HG02678 (cell line): ENCODE measurements at regions not wholly inside any gene's neighbourhood (a gene's known extent, or its start where the extent isn't known, plus 50 kb on each side); places are given as distances from the start of the nearest gene placed in this dataset.
A peak's percentile ranks its signal among the peaks of the same experiment; 100 is the strongest.
"Not testable (repeated sequence)": the region's sequence is repeated elsewhere in the genome, so short reads cannot be mapped to it uniquely, and the experiment has no call there.

Experiments
- ATAC-seq: cut with Tn5 transposase; IDR thresholded peaks from one replicate; pipeline ENCODE4 v1.9.1; 2021; ENCODE audit warnings: mild to moderate bottlenecking, moderate library complexity; ENCODE audit not compliant: unreplicated experiment

DNA sequence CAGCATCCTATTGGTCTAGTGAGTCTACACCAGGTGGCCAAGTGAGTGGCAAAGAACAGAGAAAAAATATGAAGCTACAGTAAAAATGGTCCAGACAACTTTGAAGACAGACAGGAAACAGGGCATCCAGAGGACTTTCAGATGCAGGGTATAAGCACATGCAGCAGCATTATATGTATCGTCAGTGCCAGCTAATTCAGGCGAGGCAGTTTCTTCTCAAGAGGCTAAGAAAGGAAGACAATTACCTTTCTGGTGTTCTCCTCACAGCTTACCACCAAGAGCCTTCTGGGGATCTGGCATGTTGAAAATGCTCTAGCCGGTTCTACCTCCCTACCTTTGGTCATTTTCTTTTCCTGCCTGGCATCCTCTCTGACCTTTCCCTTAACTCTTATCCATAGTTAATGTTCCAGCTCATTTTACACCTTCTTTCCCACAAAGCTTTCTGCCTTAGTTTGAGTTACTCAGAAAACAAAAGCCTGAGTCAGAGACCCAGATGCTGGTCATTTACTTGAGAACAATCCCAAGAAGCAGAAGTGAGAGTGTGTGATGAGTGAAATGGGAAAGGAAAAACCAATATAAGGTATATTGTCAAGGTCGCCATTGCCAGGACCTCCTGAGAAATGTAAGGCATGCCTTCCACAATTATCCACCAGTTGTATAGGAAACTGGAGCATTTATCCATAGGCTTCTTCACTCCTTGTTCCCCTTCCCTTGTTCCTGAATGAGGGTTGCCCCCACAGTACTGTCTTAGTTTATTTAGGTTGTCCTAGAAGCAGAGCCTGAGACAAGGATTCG lies 444.1 kb downstream of the PLPP3 start:
- ATAC-seq, result peak; percentile 64

- no peak for ATAC-seq
Observed at GRCh38 chr1:56133522-56134472, 445.6 kb downstream of the PLPP3 start.

DNA sequence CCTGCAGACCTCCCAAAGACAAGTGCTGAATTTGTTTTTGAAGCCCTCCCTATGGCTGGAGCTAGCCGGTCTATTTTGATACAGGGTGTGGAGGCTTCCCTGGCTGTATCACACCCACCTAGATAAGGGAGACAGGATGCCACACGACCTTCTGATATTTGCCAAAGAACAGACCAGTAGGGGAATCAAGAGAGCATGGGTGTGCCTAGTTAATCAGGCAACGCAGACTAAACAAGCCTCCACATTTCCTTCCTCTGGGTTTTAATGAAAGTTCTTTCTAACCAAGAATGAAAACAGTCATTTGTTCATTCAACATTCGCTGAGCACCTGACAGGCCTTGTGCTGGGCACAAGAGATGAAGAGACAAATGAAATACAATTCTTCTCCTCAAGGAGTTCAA lies 446.8 kb downstream of the PLPP3 start:
- no peak for ATAC-seq

- no peak for ATAC-seq
Observed at GRCh38 chr1:56129837-56130236, 449.5 kb downstream of the PLPP3 start.

DNA sequence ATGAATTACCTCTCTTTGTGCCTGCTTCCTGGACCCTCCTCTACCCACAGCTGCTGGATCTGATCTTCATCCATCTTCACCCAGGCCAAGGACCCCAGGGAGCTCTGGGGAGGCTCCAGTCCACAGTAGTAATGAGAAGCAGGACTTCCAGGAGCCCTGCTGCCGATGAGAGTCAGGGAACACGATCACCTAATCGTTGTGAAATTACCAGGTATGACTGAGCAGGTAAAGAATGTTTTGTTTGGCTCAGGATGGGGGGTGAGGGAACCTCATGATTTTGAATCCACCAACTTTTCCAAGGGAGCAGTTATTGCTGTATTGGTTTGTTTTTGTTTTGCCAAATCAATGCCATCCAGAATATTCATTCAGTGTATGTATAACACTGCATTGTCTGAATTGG lies 454.0 kb downstream of the PLPP3 start:
- ATAC-seq, result no peak

- ATAC-seq, result no peak
Observed at GRCh38 chr1:56123826-56124225, 455.5 kb downstream of the PLPP3 start.

DNA sequence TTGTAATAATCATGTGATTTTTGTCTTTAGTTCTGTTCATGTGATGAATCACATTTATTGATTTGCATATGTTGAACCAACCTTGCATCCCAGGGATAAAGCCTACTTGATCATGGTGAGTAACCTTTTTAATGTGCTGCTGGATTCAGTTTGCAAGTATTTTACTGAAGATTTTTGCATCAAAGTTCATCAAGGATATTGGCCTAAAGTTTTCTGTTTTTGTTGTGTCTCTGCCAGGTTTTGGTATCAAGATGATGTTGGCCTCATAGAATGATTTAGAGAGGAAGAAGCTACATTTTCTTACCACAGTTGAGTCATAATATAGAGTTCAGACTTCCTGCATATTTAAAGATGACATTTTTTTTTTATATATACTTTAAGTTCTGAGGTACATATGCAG lies 455.9 kb downstream of the PLPP3 start:
- ATAC-seq, result no peak

GRCh38 chr1:56120021-56120420 lies 459.3 kb downstream of the PLPP3 start:
- no peak for ATAC-seq

- ATAC-seq, result not testable (repeated sequence)
Observed at GRCh38 chr1:56118676-56119075, 460.7 kb downstream of the PLPP3 start.

DNA sequence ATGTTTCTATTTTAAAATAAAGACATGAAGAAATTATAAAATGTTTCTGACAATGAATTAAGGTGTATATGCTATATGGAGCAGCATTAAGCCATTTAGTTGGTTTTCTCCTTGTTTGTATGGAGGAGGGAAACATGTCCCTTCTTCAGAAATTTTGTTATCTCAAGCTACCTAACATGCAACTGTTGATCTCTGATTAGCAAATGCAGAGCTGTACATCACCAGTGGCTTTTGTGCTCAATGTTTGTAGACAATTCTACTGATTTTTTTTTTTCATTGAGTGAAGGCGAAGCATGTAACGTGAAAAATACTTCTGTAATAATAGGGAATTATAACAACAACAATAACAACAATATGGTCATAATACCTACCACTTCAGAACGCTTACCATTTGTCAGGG lies 463.7 kb downstream of the PLPP3 start:
- no peak for ATAC-seq

- ATAC-seq, result no peak
Observed at GRCh38 chr1:56113679-56114078, 465.7 kb downstream of the PLPP3 start.

DNA sequence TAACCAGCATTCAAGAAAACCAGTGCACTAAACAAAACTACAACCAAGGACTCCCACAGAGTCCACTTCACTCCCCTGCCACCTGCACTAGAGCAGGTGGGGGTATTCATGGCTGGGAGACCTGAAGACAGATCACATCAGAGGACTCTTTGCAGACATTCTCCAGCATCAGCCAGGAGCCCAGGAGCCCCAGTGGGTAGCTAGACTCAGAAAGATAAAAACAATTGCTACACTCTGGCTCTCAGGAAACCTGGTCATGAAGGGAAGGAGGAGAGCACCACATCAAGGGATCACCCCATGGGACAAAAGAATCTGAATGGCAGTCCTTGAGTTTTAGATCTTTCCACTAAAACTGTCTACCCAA lies 472.1 kb downstream of the PLPP3 start:
- no peak for ATAC-seq

DNA sequence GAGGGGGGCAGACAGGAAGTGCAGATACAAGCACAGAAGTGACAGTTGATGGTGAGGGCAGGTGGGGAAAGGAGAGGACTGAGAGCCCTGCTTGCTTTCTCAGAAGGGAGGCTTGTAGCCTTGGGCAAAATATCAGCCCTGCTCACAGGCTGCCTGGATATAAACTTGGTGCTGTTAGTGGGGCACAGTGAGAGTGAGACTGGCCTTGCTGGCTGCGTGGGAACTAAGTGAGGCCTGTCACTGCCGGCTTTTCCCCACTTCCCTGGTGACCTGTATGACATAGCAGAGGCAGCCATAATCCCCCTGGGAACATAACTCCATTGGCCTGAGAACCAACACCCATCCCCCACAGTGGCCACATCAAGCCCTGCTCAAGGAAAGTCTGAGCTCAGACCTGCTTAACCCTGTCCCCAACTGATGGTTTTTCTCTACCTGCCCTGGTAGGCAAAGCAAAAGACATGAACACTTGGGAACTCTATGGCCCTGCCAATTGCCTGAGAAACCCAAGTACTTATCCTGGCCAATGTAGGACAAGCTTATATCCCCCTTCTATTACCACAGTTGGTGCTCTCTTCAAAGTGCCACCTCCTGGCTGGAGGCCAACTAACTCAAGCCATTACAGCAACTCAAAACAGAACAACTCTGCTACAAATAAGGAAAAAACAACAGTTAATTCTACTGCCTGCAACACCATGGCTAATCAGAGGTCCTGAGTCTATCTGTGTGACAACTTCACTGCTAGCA lies 472.7 kb downstream of the PLPP3 start:
- ATAC-seq, result no peak

DNA sequence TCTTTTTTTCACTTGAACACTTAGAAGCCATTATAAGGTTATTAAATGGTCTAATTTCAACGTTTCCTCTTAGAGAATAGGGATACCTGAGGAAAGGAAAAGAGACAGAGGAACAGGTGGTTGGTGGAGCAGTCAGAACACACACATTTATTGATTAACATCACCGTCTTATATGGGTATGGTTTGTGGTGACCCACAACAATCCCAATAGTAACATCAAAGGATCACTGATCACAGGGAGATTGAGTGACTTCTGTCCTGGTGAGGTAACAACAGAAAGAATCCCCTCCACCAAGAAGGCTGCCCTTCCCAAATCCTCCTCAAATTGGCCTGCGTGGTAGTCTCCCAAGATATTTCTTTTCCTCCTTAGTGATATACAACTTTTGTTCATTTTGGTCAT lies 474.0 kb downstream of the PLPP3 start:
- no peak for ATAC-seq

- no peak for ATAC-seq
Observed at GRCh38 chr1:56099766-56100265, 479.5 kb downstream of the PLPP3 start.

DNA sequence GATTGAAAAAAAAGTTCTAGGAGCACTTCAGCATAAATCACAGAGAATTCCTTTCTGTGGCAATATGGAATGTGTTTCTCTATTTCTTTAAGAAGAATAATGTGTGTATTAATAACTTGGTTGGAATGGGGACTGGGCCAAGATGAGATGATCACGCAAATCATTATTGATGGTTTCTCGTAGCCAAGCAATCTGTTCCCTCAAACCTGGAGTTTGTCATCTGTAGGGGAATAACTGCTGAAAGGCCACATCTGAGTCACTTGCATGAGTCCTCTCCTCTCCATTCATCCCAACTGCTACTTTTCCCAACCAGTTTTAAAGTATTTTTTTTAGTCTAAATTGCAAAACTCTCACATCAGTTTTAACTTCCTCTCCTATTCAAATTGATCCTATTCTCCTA lies 480.4 kb downstream of the PLPP3 start:
- ATAC-seq, result no peak

GRCh38 chr1:56097713-56098112 lies 481.6 kb downstream of the PLPP3 start:
- no peak for ATAC-seq

GRCh38 chr1:56095696-56096665 lies 483.4 kb downstream of the PLPP3 start:
- ATAC-seq, result no peak

- no peak for ATAC-seq
Observed at GRCh38 chr1:56094168-56094567, 485.2 kb downstream of the PLPP3 start.
